PFSK-1 (cell line): ENCODE measurements at regions not wholly inside any gene's neighbourhood (a gene's known extent, or its start where the extent isn't known, plus 50 kb on each side); places are given as distances from the start of the nearest gene placed in this dataset.

ENCODE experiments used
- POLR2AphosphoS5 ChIP-seq: IDR thresholded peaks from 2 replicates; pipeline ENCODE4 v1.6.1; 2012; ENCODE audit warnings: low read depth, mild to moderate bottlenecking, control low read depth, low read length, moderate library complexity
- SIN3A ChIP-seq: IDR thresholded peaks from 2 replicates; pipeline ENCODE4 v1.6.1; 2012; ENCODE audit warnings: mild to moderate bottlenecking, low read length, moderate library complexity, borderline replicate concordance; ENCODE audit not compliant: insufficient read depth
- TAF1 ChIP-seq: IDR thresholded peaks from 2 replicates; pipeline ENCODE4 v1.6.1; 2012; ENCODE audit warnings: low read length, control low read depth, borderline replicate concordance; ENCODE audit not compliant: insufficient read depth
- TF ChIP-seq, protein P1 (sequence below), 2 experiments: IDR thresholded peaks; 2 replicates each; pipeline versions ENCODE4 v1.6.1 to v1.8.0; 2011 to 2012; ENCODE audit warnings: low read depth in 2 of 2, low read length in 2 of 2, control low read depth in 1 of 2, inconsistent platforms in 1 of 2, mild to moderate bottlenecking in 1 of 2, moderate library complexity in 1 of 2; ENCODE audit not compliant: insufficient read depth in 1 of 2

DNA sequence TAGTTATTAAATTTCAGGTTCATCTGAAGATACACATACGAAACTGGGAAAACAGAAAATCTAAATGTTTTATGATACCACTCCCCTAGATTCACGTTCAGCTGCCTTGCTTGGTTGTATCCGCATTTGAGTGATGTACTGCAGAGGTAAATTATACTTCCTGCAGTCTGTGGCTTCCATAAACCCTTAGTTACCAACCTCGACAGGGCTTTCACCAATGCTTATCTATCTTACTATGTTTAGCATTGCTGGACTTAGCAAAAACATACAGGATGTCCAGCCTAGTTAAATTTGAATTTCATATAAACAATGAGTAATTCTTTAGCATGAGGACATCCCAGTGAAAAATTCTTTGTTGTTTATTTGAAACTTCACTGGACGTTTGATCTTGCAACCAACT is 108.8 kb downstream of the TMA16 start:
- TF ChIP-seq, protein P1, sequence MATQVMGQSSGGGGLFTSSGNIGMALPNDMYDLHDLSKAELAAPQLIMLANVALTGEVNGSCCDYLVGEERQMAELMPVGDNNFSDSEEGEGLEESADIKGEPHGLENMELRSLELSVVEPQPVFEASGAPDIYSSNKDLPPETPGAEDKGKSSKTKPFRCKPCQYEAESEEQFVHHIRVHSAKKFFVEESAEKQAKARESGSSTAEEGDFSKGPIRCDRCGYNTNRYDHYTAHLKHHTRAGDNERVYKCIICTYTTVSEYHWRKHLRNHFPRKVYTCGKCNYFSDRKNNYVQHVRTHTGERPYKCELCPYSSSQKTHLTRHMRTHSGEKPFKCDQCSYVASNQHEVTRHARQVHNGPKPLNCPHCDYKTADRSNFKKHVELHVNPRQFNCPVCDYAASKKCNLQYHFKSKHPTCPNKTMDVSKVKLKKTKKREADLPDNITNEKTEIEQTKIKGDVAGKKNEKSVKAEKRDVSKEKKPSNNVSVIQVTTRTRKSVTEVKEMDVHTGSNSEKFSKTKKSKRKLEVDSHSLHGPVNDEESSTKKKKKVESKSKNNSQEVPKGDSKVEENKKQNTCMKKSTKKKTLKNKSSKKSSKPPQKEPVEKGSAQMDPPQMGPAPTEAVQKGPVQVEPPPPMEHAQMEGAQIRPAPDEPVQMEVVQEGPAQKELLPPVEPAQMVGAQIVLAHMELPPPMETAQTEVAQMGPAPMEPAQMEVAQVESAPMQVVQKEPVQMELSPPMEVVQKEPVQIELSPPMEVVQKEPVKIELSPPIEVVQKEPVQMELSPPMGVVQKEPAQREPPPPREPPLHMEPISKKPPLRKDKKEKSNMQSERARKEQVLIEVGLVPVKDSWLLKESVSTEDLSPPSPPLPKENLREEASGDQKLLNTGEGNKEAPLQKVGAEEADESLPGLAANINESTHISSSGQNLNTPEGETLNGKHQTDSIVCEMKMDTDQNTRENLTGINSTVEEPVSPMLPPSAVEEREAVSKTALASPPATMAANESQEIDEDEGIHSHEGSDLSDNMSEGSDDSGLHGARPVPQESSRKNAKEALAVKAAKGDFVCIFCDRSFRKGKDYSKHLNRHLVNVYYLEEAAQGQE (IDR thresholded peaks at IDR 0.05; ENCODE audit: insufficient read depth in 1 of 2, low read depth in 2 of 2, low read length in 2 of 2): no peak
- TF ChIP-seq TAF1 (no peak), POLR2AphosphoS5 (no peak), SIN3A (no peak)
